KG1 (cell line): ENCODE measurements at regions not wholly inside any gene's neighbourhood (a gene's known extent, or its start where the extent isn't known, plus 50 kb on each side); places are given as distances from the start of the nearest gene placed in this dataset.

Experiments
- DNase-seq: peaks from one replicate; lab custom pipeline; 2025; lab: John Stamatoyannopoulos, UW

- DNase-seq, result no peak
Observed at GRCh38 chr19:30634131-30634830, 262.1 kb downstream of the ZNF536 start.

GRCh38 chr19:30631033-30631370, 258.8 kb downstream of the ZNF536 start:
- DNase-seq, result no peak

GRCh38 chr19:30630289-30631032, 258.3 kb downstream of the ZNF536 start:
- no peak for DNase-seq

- no peak for DNase-seq
Observed at GRCh38 chr19:30629086-30629485, 256.9 kb downstream of the ZNF536 start.

- DNase-seq, result no peak
Observed at GRCh38 chr19:30626626-30626966, 254.4 kb downstream of the ZNF536 start.

- no peak for DNase-seq
Observed at GRCh38 chr19:30625947-30626625, 253.9 kb downstream of the ZNF536 start.

GRCh38 chr19:30622276-30622675, 250.1 kb downstream of the ZNF536 start:
- no peak for DNase-seq

- no peak for DNase-seq
Observed at GRCh38 chr19:30621326-30621920, 249.2 kb downstream of the ZNF536 start.

- DNase-seq, result no peak
Observed at GRCh38 chr19:30620354-30620753, 248.2 kb downstream of the ZNF536 start.

GRCh38 chr19:30609656-30610270, 237.6 kb downstream of the ZNF536 start:
- DNase-seq, result no peak

- no peak for DNase-seq
Observed at GRCh38 chr19:30608471-30608870, 236.3 kb downstream of the ZNF536 start.
